ENCODE measurements at regions not wholly inside any gene's neighbourhood (a gene's known extent, or its start where the extent isn't known, plus 50 kb on each side); places are given as distances from the start of the nearest gene placed in this dataset.

DNA sequence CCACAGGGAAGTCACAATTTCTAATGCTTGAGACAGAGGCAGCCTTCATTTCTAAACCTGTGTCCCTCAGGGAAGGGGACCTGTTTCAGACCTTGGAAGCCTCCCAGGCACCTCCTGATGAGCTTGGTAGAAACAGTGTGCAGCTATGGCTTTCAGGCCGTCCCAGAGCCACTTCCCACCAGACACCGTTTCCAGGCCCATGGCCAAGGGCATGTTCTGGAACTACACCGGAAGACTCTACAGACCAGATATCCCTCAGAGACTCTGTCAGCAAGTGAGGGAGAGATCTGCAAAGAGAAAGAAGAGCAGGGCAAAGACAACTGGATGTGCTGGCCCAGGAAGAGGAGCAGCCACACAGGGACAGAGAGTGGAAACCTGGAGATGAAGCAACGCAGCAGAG lies 82.2 kb upstream of the HSPA9 start:
- no peak for TF ChIP-seq POLR2A (IDR thresholded peaks at IDR 0.05)
- TF ChIP-seq, protein P1, sequence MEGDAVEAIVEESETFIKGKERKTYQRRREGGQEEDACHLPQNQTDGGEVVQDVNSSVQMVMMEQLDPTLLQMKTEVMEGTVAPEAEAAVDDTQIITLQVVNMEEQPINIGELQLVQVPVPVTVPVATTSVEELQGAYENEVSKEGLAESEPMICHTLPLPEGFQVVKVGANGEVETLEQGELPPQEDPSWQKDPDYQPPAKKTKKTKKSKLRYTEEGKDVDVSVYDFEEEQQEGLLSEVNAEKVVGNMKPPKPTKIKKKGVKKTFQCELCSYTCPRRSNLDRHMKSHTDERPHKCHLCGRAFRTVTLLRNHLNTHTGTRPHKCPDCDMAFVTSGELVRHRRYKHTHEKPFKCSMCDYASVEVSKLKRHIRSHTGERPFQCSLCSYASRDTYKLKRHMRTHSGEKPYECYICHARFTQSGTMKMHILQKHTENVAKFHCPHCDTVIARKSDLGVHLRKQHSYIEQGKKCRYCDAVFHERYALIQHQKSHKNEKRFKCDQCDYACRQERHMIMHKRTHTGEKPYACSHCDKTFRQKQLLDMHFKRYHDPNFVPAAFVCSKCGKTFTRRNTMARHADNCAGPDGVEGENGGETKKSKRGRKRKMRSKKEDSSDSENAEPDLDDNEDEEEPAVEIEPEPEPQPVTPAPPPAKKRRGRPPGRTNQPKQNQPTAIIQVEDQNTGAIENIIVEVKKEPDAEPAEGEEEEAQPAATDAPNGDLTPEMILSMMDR (IDR thresholded peaks at IDR 0.05), result no peak
